SW480 (cell line): ENCODE measurements at regions not wholly inside any gene's neighbourhood (a gene's known extent, or its start where the extent isn't known, plus 50 kb on each side); places are given as distances from the start of the nearest gene placed in this dataset.
"Not testable (repeated sequence)": the region's sequence is repeated elsewhere in the genome, so short reads cannot be mapped to it uniquely, and the experiment has no call there.

Experiments
- DNase-seq: peaks from one replicate; pipeline ENCODE4 v3.0.0-alpha.2; 2016; ENCODE audit warnings: low spot score

DNA sequence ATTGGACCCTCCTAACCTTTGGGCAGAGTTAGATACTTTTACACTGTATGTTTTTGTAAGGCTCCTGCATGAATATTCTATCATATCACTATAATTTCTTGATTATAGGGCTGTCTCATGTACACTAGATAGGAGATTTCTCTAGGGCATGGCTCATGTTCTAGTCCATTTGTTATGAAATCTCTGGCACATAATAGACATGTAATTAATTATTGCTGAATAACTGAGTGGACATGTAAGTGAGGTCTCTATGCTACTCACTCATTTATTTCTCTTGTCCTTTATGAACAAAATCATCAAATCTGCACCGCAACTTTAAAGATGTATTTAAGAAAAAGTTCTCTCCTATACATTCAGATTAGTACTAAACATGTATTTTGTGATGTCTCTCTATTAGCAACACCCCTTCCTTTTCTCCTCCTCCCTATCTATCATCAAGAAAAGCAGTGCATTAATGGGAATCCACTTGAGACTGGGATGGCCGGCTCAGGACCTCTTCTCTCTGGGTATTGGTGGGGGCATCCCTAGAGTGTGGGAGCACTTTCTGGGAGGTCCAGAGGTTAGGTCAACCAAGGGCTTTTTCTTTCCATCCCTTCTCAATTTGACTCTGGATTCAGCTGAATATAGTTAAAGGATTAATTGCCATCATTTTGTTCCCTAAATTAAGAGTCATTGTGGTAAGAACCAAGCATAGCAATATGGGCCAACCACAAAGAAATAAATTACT, 168.0 kb upstream of the HMGA2 start:
- no peak for DNase-seq

- DNase-seq, result peak; percentile 69
Observed at GRCh38 chr12:65656891-65657351, 167.4 kb upstream of the HMGA2 start.

DNA sequence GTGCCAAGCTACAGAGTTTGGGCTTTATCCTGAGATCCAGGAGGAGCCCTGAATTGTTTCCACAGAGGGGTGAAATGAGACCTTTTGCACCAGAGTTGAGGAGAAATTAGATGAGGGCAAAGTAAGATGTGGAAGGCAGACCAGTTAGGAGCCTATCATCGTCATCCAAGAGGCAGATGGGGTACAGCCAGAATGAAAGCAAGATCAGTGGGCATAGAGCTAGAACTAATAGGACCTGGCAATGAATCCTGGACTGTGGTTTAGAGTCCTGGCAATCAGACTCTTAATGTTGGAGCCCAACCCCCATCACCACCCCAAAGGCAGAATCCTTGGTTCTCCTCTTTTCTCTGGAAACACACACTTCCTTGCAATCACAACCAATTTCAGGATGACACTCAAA, 166.6 kb upstream of the HMGA2 start:
- DNase-seq, result no peak

GRCh38 chr12:65658360-65658759, 165.9 kb upstream of the HMGA2 start:
- DNase-seq, result no peak

DNA sequence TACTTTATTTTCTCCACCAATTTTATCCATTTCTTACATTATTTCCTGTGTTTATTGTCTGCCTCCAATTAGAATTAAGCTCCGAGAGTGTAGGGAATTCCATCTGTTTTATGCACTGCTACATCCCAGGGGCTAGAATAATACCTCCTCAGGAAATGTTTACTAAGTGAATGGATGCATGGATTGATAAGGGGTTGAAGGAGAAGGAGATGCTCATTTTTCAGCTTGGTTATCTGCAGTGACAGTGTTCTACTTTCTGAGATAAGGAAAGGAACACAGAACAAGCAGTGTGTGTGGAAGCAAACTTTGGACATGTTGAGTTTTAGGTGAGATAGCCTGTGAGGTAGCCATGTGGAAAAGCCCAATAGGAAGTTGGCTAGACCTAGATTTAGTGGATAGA, 164.6 kb upstream of the HMGA2 start:
- no peak for DNase-seq

DNA sequence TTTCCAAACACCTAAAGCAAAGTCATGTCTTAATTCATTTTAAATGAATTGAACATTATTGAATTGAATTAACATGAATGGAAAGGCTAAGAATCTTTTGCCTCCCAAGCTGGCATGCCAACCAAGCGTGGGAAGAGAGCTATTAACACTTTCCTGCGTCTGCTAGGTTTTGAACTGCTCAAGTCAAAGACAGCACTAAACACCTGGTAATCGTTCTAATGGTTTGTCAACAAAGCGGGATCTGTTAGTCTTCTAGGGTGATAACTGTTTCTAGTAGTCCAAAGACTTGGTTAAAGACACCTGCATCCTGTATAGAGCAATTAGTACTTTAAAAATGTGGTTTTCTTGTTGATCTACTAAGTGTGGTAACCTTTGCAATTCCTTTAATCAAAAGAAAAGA, 164.2 kb upstream of the HMGA2 start:
- no peak for DNase-seq

DNA sequence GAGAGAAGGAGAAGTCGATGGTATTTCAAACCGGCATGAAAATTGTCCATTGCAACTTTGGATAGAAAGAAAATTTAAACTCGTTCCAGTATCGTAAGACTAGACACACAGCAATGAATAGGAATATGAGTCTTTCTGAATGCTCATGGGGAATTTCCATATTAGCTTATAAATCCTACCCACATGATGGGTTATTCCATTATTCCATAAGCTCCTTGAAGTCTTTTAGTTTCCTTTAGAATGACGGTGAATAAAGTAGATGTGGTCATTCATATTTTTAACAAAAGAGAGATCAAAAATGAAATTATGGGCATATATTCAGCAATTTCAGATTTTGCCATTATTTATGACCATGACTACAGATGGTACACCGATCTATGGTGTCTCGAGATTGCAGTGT, 163.4 kb upstream of the HMGA2 start:
- DNase-seq, result no peak

DNA sequence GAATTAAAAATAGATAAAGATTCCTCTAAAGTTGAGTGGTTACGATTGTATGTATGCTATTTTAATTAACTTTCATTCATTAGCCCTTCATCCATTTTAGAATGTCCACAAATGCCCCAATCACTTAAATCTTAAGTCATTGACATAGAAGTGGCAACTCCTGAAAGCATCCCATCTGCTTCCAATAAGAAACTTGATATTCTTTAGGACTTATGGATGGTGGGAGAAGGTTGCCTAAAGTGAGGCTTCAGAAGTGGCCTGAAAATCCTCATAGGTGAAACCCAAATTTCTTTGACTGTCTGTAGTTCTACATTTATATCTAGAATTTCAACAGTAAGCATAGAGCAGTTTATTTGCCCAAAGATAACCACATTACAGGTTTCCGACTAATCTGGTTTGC, 161.7 kb upstream of the HMGA2 start:
- DNase-seq, result no peak

DNA sequence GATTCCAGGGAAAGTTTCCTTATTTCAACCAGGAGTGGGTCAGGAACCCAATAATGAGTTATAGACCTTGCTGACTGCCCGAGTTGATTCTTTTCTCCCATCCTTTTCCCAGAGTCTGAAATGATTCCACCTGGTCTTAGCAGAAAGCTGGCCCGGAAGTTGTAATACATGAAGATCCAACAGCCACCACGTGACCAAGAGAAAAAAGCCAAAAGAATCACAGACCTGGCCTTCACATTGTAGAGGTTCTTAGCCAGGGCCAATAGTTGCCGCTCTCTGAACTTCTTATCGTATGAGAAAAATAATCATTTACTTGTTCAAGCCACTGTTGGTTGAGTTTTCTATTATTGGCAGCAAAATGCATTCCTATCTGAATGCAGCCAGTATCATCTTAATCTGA, 161.2 kb upstream of the HMGA2 start:
- no peak for DNase-seq

DNA sequence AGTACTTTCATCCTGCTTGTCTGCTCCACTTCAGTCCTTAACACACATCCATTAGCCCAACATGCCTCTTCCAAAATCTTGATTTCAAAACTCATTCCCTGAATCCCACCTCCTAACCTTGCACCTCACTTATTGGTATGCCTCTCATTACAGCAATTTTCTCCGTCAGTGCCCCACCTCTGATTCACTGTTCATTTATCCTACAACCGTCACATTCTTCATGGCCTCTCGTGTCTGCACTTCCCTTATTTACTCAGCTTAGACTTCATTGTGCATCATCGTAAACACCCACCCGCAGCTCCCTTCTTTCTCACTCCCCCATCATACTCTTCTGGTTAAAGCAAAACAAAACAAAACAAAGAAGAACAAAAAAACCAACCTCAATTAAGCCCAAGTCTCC, 160.6 kb upstream of the HMGA2 start:
- no peak for DNase-seq

DNA sequence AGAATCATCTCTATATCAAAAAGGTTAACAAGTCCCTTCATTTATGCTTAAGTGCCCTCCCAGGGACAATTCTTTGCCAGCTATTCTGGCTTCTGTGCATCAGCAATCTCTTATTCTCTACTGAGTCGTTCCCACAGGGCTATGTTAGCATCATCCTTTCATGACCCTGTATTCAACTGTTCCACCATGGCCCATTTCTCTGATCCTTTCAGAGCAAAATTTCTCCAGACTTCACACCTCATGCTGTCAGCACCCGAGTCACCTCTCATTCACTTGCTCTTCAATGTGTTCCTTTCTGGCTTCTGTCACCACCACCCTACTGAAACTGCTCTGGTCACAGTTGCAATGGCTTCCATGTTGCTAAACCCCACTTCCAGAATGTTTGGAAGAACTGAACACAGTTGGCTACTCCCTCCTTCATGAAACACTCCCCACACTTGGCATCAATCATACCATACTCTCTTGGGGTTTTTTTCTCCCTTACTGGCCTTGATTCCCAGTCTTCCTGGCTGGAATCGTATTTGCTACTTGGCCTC, 159.5 kb upstream of the HMGA2 start:
- no peak for DNase-seq

DNA sequence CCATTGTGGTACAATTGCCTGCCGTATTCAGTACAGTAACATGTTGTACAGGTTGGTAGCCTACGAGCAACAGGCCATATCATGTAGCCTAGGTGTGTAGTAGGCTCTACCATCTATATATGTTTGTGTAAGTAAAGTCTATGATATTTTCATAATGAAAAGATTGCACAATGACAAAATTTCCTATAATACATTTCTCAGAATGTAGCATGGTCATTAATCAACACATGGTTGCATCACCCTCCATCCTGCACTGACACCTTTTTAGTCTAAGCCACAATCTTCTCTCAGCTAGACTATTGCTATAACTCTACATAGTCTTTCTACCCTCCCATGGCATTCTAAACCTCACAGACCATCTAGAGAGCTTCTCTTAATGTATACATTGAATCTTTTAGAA, 158.5 kb upstream of the HMGA2 start:
- DNase-seq, result no peak

- DNase-seq, result no peak
Observed at GRCh38 chr12:65666876-65667275, 157.4 kb upstream of the HMGA2 start.

GRCh38 chr12:65667932-65668331, 156.4 kb upstream of the HMGA2 start:
- no peak for DNase-seq

DNA sequence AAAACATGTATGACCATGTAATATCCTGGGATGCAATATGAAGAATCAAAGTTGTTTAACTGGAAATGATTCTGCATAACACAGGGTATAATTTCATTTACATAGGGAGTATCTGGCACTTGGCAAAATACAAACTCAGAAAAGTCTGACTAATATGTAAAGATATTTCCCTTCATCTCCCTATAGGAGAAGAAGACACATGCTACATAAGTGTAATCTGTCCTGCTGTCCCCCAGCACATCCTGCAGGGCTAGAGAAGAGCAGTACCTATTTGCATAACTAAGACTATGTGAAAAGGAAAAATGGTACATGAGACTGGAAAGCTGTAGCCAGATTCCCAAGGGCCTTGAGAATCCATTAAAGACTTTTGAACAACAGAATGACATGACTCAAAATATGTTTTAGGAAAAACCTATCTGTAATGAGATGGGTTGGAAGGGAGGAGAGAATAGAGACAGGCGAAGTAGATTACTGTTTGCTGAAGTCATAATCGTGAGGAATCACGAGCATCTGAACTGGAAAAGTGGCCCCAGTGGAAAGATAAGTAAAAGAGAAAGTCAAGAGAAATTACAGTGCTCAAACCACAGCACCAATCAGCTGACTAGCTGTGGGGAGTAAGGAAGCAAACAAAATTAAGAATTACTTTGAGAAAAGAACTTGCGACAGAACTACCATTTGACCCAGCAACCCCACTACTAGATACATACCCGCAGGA, 155.1 kb upstream of the HMGA2 start:
- DNase-seq, result no peak

GRCh38 chr12:65670775-65671174, 153.5 kb upstream of the HMGA2 start:
- DNase-seq, result no peak

- no peak for DNase-seq
Observed at GRCh38 chr12:65672441-65672840, 151.8 kb upstream of the HMGA2 start.

DNA sequence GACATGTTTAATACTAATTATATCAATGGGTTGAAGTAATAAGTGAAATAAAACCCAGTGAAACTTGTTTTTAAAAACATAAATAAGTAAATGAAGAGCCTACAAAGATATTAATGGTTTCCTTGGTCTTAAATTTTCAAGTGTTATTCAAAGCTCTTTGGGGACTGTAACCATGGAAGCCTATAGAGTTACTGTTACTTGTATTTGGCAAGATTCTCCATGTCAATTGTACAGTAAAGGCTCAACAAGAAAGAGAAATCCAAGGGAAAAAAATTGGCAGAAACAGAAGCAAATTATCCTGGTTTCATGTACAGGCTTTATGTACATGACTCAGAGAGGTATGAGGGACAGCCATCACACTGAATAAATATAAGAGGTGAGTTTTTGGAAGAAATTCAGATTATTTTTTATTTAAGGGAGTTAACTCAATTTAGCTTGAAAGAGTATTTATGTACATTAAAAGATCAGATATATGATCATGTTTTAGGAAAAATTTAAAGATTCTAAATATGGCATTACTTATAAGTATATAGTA, 151.1 kb upstream of the HMGA2 start:
- no peak for DNase-seq

- DNase-seq, result no peak
Observed at GRCh38 chr12:65673732-65674131, 150.6 kb upstream of the HMGA2 start.

DNA sequence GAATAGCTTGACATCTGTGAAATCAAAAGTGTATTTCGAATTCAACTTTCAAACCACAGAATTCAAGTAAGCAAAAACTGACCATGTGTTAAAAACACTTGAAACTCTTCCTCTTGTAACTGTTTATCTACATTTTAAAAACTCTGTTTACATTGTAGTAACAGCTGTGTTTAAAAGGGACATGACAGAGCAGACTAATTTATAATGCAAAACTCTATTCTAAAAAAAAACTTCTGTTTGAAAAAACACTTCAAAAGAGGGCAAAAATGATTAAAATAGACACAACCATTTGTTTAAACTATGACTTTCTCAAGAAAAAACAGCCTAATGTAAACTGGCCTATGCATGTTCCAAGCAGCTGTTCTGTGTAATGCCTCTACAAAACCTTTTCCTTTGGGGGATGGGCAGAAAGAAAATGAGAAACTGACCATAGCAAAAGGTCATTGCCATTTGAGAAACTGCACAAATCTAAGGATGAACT, 149.1 kb upstream of the HMGA2 start:
- DNase-seq, result no peak

DNA sequence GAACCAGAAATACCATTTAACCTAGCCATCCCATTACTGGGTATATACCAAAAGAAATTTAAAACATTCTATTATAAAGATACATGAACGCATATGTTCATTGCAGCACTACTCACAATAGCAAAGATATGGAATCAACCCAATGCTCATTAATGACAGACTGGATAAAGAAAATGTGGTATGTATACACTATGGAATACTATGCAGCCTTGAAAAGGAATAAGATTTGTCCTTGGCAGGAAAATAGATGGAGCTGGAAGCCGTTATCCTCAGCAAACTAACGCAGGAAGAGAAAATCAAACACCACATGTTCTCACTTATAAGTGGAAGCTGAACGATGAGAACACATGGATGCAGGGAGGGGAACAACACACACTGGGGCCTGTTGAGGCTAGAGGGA, 146.1 kb upstream of the HMGA2 start:
- not testable (repeated sequence) for DNase-seq

DNA sequence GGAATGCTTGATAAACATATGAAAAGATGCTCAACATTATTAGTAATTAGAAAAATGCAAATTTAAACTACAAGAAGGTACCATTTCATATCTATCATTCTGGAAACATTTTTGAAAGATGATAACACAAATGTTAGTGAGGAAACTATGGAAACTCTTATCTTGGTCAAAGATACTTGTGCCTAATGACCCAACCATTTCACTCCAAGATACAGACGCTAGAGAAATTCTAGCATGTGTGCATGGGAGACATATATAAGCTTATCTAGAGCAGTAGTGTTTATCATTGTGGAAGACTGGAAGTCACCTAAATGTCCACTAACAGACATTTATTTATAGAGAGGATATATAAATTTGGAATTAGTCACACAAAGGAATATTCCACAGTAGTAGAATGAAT, 143.1 kb upstream of the HMGA2 start:
- no peak for DNase-seq

DNA sequence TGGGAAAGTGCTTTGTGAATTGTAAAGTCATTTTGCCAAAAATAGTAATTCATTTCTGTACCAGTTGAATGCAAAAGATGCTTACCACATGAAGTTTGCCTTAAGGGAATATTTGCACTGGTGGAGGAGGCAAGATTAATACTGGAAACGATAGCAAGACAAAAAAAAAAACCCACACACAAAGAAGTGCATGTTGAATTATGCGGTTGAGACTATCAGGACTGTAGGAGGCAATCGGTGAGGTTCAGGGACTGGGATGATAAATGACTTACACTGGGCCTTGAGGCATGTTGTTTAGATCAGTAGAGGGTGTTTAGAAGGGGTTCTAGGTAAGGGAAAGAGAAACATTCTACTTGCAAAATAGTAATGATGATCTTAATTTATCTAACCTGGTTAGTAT, 142.2 kb upstream of the HMGA2 start:
- no peak for DNase-seq
